GM19023 (cell line): ENCODE measurements at regions not wholly inside any gene's neighbourhood (a gene's known extent, or its start where the extent isn't known, plus 50 kb on each side); places are given as distances from the start of the nearest gene placed in this dataset.
A peak's percentile ranks its signal among the peaks of the same experiment; 100 is the strongest.

ENCODE experiments used
- ATAC-seq: cut with Tn5 transposase; IDR thresholded peaks from one replicate; pipeline ENCODE4 v1.9.1; 2021; ENCODE audit warnings: mild to moderate bottlenecking, moderate library complexity; ENCODE audit not compliant: unreplicated experiment

DNA sequence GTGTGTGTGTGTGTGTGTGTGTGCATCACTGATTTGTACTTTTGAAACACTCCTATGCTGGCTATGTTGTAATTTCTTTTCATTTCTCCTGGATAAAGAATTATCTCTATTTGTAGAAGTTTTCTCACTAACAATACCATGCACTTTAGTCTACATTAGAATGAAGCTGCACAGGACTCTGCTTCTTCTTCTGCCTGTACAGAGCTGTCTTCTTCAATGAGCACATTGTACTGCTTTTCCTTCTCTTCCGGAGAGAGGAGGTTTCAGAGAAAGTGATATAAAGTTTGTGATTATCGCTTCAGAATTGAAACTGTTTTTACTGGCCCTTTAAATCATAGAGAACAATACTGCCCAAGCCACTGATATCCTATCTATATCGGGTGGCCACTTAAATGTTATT, 677.0 kb downstream of the NR2F1-AS1 start:
- no peak for ATAC-seq

GRCh38 chr5:92899611-92900010, 681.4 kb downstream of the NR2F1-AS1 start:
- no peak for ATAC-seq

GRCh38 chr5:92896722-92897121, 684.3 kb downstream of the NR2F1-AS1 start:
- no peak for ATAC-seq

- no peak for ATAC-seq
Measured at GRCh38 chr5:92890841-92891244, 690.2 kb downstream of the NR2F1-AS1 start.

- no peak for ATAC-seq
Measured at GRCh38 chr5:92889140-92889539, 691.9 kb downstream of the NR2F1-AS1 start.

GRCh38 chr5:92887254-92887653, 693.8 kb downstream of the NR2F1-AS1 start:
- ATAC-seq = no peak

GRCh38 chr5:92886751-92887150, 694.3 kb downstream of the NR2F1-AS1 start:
- no peak for ATAC-seq

DNA sequence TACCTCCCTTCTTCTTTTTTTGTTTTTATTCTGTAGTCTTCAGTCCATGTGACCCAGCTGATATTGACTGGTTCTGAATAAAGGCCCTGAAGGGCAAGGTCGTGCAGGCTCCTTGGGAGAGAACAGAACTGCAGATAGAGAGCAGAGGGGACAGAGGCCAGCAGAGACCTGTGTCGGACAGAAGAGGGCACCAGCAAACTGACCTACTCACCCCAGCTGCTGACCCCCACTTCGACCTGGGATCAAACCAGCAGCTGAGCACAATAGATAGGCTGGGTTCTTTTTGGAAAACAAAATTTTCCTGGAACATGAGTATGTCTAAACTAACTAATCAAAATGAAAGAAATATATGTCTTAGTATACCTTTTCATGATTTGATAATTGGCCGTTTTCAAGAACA, 695.1 kb downstream of the NR2F1-AS1 start:
- peak; percentile 59 for ATAC-seq

DNA sequence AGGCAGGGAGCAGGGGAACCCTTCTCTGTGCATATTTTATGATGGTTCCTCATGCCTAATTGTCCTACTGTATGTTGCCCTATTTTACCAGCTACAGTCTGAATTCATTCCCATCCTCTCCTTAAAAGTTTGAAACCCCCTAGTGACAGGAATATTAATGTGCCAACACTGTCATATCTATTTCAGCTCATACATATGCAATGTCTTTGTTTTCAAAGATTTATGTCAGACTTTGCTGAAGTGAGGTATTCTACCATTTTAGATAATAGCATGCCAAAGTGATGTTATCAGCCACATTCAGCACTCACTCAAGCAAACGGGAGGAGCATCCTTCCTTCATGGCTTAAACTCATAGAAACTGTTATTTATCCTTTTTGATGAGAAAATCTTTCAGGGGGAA, 696.5 kb downstream of the NR2F1-AS1 start:
- no peak for ATAC-seq

GRCh38 chr5:92879806-92880543, 701.0 kb downstream of the NR2F1-AS1 start:
- ATAC-seq = no peak

GRCh38 chr5:92874790-92875189, 706.2 kb downstream of the NR2F1-AS1 start:
- ATAC-seq = no peak

DNA sequence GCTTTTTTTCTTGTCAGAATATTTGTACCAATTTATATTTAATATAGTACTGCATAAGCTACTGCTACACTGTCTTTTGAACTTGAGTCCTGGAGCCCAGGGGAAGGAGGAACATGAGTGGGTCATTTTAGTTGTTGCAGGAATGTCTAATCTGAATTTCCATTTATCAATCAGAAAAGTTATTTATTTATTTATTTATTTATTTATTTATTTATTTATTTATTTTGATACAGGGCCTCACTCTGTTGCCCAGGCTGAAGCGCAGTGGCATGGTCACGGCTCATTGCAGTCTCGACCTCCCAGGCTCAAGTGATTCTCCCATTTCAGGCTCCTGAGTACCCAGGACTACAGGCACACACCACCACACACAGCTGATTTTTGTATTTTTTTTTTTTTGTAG, 712.6 kb downstream of the NR2F1-AS1 start:
- ATAC-seq = no peak

DNA sequence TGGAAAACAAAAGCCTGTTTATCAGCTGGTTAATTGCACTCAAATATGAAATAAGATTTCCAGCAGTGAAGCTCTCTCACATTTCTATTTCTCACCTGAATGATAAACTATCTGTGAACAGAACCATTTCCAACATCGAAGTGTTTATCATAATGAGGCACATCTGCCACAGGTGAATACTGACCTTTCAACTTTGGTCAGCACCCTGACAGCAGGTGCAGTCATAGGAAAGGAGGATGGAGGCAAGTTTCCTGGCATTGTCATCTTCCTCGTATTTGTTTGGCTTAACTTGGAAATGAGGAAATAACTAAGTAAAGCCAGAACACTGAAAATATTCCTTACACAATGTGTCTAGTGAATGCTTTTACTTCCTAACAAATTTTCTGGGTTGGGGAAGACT, 716.4 kb downstream of the NR2F1-AS1 start:
- no peak for ATAC-seq

DNA sequence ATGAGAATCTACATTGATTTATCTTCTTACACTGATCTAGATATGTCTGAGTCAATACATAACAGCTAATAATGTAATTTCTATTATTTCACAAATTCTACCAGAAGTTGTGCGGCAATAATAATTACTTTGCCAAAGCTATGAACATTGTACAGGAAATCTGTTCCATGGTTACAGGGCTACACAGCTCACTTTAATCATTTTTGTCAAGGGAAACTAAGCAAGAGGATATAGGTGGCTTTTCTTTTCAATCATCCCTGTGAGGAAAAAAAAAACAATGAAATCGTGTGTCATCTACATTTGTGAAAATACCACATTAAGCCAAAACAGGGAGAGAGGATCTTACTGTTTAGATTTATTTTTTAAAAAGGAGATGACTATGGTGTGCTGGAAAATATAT, 717.4 kb downstream of the NR2F1-AS1 start:
- ATAC-seq = no peak

GRCh38 chr5:92861531-92862285, 719.3 kb downstream of the NR2F1-AS1 start:
- ATAC-seq = no peak

DNA sequence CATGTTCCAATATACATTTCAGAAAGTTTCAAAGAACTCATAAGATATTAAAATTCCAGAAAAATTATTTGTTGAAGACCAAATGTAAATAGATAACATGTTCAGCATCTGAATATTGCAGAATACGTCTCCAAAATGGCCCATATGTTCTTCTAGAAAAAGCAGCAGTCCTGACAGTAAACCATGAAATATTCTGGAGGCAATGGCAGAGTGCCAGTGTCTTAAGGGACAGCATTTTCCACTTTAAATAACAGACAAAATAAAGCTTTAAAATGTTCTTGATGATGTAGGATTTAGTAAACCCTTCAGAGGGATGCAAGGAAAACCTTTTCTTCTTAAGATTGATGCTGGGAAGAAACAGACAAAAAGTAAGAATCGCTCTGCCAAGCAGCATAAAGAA, 721.0 kb downstream of the NR2F1-AS1 start:
- no peak for ATAC-seq

GRCh38 chr5:92852219-92852618, 728.8 kb downstream of the NR2F1-AS1 start:
- no peak for ATAC-seq

- ATAC-seq = no peak
Measured at GRCh38 chr5:92850886-92851285, 730.1 kb downstream of the NR2F1-AS1 start.

DNA sequence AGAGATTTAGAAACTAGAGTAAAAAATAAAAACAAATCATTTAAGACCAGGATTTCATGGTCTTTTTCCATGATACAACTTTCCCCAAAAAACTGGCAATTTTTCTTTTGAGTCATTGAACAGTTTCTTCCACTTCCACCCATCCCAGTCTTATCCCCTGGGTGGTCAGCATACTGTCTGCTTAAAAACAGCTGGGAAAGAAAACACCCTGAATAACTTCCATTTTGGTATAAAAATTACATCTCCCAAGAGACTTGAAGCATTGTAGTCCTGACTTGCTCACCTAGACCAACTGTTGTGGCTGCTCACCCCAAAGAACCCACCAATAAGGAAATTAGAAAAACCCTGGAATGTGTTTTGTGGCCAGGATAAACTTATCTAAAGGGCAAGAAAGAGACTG, 731.3 kb downstream of the NR2F1-AS1 start:
- no peak for ATAC-seq

DNA sequence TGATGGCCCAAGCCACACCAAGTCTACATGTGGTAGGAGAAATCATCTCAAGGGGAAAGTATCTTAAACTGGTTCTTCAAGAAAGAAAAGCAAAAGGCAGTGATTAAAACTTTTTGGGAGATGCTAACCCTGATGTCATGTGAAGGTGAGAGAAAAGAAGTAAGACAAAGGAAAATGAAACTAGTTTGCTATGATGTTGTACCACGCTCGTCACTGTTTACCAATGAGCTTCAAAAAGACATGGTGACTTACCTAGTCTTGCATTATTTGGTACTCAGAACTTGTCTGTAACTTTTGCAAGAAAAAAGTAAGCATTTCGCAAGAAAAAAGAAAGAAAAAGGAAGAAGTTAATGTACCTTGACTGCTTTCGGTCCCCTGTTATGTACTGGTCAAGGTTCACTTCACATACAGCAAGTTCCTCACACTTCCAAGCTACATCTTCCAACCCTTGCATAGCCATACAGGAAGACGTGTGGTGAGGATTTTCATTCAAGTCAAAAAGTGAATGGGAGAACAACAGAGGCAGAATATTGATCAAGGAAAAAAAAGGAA, 739.3 kb downstream of the NR2F1-AS1 start:
- no peak for ATAC-seq

GRCh38 chr5:92838253-92838652, 742.8 kb downstream of the NR2F1-AS1 start:
- no peak for ATAC-seq
